HepG2 (cell line): ENCODE measurements at regions not wholly inside any gene's neighbourhood (a gene's known extent, or its start where the extent isn't known, plus 50 kb on each side); places are given as distances from the start of the nearest gene placed in this dataset.

ENCODE experiments used
- ATAC-seq: fragments of 200-7000 bp; cut with Tn5 transposase; 3 replicates; pipeline ENCODE4 v1.9.1; 2020; ENCODE audit warnings: mild to moderate bottlenecking, moderate library complexity
- BruUV-seq: library from RNA; stranded (reverse); fragments of 400-500 nt; replicated peaks from 2 replicates; lab custom pipeline; 2021; lab: Mats Ljungman, UMichigan
- CTCF ChIA-PET: fragments of 300-600 bp; formaldehyde crosslinking; extraction: SDS; loops from one replicate; lab custom pipeline; 2021; ENCODE audit warnings: low total read pairs, inconsistent platforms, low intra/inter-chr PET ratio; lab: Yijun Ruan, JAX
- POLR2A ChIA-PET: fragments of 350-600 bp; sonication (Branson Sonifier 250); formaldehyde crosslinking; loops from one replicate; lab custom pipeline; 2020; ENCODE audit warnings: antibody characterized with exemption, inconsistent platforms; lab: Yijun Ruan, JAX
- DNase-seq: peaks from one replicate; pipeline ENCODE4 v3.0.0-alpha.2; 2015; ENCODE audit warnings: low spot score
- FAIRE-seq: peaks from 3 replicates; lab custom pipeline; 2011; peaks lifted over from hg19 to GRCh38; lab: Jason Lieb, UNC
- H2AFZ ChIP-seq: one replicate; pipeline ENCODE4 v1.6.1; 2011; ENCODE audit warnings: low read length, inconsistent platforms
- H3K27ac ChIP-seq: fragments of 300-600 bp; 3 replicates; pipeline ENCODE4 v1.8.0; 2011; ENCODE audit warnings: mixed run types, mild to moderate bottlenecking, mixed read lengths, low read length, inconsistent platforms; ENCODE audit not compliant: insufficient read depth; ENCODE audit errors: extremely low read length
- H3K27me3 ChIP-seq, 2 experiments: fragments of 200-600 bp in 1 of 2; 2 replicates in 1 of 2; 3 replicates in 1 of 2; pipeline versions ENCODE4 v1.6.0 to v1.8.0; 2011; ENCODE audit warnings: low read length in 2 of 2, mild to moderate bottlenecking in 2 of 2, moderate library complexity in 2 of 2, inconsistent platforms in 1 of 2; ENCODE audit not compliant: insufficient read depth in 2 of 2, control insufficient read depth in 1 of 2
- H3K36me3 ChIP-seq, 2 experiments: fragments of 200-600 bp in 1 of 2; replicated peaks in 1 of 2; 2 replicates in 1 of 2; 3 replicates in 1 of 2; pipeline versions ENCODE4 v1.5.1 to v1.8.0; 2011; ENCODE audit warnings: low read length in 2 of 2, inconsistent platforms in 1 of 2; ENCODE audit not compliant: insufficient read depth in 2 of 2, control insufficient read depth in 1 of 2
- H3K4me1 ChIP-seq: 2 replicates; pipeline ENCODE4 v1.5.1; 2012; ENCODE audit warnings: low read length, inconsistent platforms; ENCODE audit not compliant: insufficient read depth
- H3K4me2 ChIP-seq: 2 replicates; pipeline ENCODE4 v1.6.0; 2011; ENCODE audit warnings: low read depth, low read length, inconsistent platforms
- H3K4me3 ChIP-seq, 3 experiments: fragments of 200-600 bp in 1 of 3; sonication (generic), shearing (Covaris generic) in 1 of 3; replicated peaks in 1 of 3; 2 replicates each; pipeline ENCODE4 v1.5.1; 2011 to 2016; ENCODE audit warnings: low read length in 3 of 3, inconsistent platforms in 2 of 3, low read depth in 2 of 3, mild to moderate bottlenecking in 2 of 3, control low read depth in 1 of 3, mixed read lengths in 1 of 3; ENCODE audit not compliant: insufficient read depth in 1 of 3
- H3K79me2 ChIP-seq: one replicate; pipeline ENCODE4 v1.6.1; 2011; ENCODE audit warnings: low read length, inconsistent platforms; ENCODE audit not compliant: insufficient read depth
- H3K9ac ChIP-seq: 2 replicates; pipeline ENCODE4 v1.6.0; 2011; ENCODE audit warnings: mild to moderate bottlenecking, low read depth, low read length, inconsistent platforms; ENCODE audit not compliant: insufficient read depth
- H3K9me3 ChIP-seq: 2 replicates; pipeline ENCODE4 v1.5.1; 2012; ENCODE audit warnings: mild to moderate bottlenecking, low read length
- H4K20me1 ChIP-seq: 2 replicates; pipeline ENCODE4 v1.6.0; 2011; ENCODE audit warnings: inconsistent platforms, mild to moderate bottlenecking, low read length, moderate library complexity; ENCODE audit not compliant: insufficient read depth
- FOXO1 ChIP-seq: sonication (generic); formaldehyde crosslinking; IDR thresholded peaks from 2 replicates; pipeline ENCODE4 v1.4.0; 2020; ENCODE audit warnings: missing genetic modification reagents
- GMEB2 ChIP-seq: IDR thresholded peaks from 2 replicates; pipeline ENCODE4 v1.6.1; 2016; ENCODE audit warnings: missing biosample characterization, missing genetic modification reagents, low read depth
- RERE ChIP-seq: IDR thresholded peaks from 2 replicates; pipeline ENCODE4 v1.6.1; 2016; ENCODE audit warnings: low read depth, missing genetic modification reagents, missing compliant biosample characterization
- TEAD2 ChIP-seq: sonication (generic); formaldehyde crosslinking; IDR thresholded peaks from 2 replicates; pipeline ENCODE4 v1.9.0; 2021; ENCODE audit warnings: missing genetic modification reagents
- TEF ChIP-seq: sonication (generic); formaldehyde crosslinking; IDR thresholded peaks from 2 replicates; pipeline ENCODE4 v1.5.0; 2020; ENCODE audit warnings: missing genetic modification reagents
- ZNF768 ChIP-seq: sonication (generic); formaldehyde crosslinking; IDR thresholded peaks from 2 replicates; pipeline ENCODE4 v1.4.0; 2020; ENCODE audit warnings: missing genetic modification reagents
- WGBS: methylation state at CpG from one replicate; pipeline ENCODE4 v1.1.6; 2017; ENCODE audit warnings: low lambda C conversion rate; 5-methylcytosine and 5-hydroxymethylcytosine counted together
- in situ Hi-C: cut with HindIII; loops from 2 replicates; pipeline ENCODE4 v1.10.0; 2017; ENCODE audit warnings: low pct_unique_long_range_greater_than_20kb; ENCODE audit not compliant: extremely low pct_ligation_motif_present
- intact Hi-C: fragments of 100-400 bp; cut with micrococcal nuclease; formaldehyde crosslinking; loops from one replicate; pipeline ENCODE4 v1.10.0; 2022; ENCODE audit not compliant: unreplicated experiment

- in situ Hi-C loops (no loop called here), intact Hi-C loops (no loop called here)
- no peaks in the 10 kb centered on the region for H3K9me3 ChIP-seq
- BruUV-seq: no TSS peak
- H3K36me3 ChIP-seq: no peaks in the 10 kb centered on the region
- H2AFZ ChIP-seq: no peak overlapping the region
- H3K4me2 ChIP-seq: no peak overlapping the region
- 12% methylated on average over 3 of the region's 3 CpGs for WGBS
- ChIA-PET POLR2A (no interaction called here), CTCF (no interaction called here)
- H4K20me1 ChIP-seq: no peaks in the 10 kb centered on the region
- H3K9ac ChIP-seq: no peak overlapping the region
- ATAC-seq: no peak
- H3K4me1 ChIP-seq: no peaks in the 10 kb centered on the region
- no peak for FAIRE-seq
- no peak for DNase-seq
- H3K79me2 ChIP-seq: no peaks in the 10 kb centered on the region
- H3K27ac ChIP-seq: no peak overlapping the region
- H3K4me3 ChIP-seq: no peak overlapping the region
- H3K27me3 ChIP-seq: no peaks in the 10 kb centered on the region
- TF ChIP-seq TEAD2 (CRISPR knock-in tag) (no peak), GMEB2 (CRISPR knock-in tag) (no peak), RERE (no peak), ZNF768 (no peak), TEF (CRISPR knock-in tag) (no peak), FOXO1 (CRISPR knock-in tag) (no peak)
Observed at GRCh38 chr6:66526061-66526460, 819.0 kb upstream of the EYS start.
